GM19351 (cell line): ENCODE measurements at regions not wholly inside any gene's neighbourhood (a gene's known extent, or its start where the extent isn't known, plus 50 kb on each side); places are given as distances from the start of the nearest gene placed in this dataset.

Source experiments
- ATAC-seq: cut with Tn5 transposase; IDR thresholded peaks from one replicate; pipeline ENCODE4 v1.9.1; 2021; ENCODE audit warnings: mild to moderate bottlenecking, moderate library complexity; ENCODE audit not compliant: unreplicated experiment

DNA sequence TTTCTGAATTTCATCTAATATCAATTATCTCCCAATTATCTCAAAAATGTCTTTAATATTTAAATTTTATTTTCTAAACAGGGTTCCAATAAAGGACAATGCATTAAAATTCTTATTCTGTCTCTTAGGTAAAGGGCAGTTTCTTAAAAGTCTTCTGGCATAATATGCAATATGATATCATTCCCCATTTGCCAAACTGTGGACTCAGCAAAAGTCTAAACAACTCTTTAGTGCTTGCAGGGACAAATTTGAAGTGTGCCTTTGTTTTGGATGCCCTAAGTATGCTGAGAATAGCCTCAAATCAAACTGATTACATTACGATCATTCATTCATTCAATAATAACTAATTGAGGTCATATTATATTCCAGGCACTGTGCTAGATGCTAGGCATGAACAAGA is 281.0 kb upstream of the KIRREL3 start:
- ATAC-seq: no peak

DNA sequence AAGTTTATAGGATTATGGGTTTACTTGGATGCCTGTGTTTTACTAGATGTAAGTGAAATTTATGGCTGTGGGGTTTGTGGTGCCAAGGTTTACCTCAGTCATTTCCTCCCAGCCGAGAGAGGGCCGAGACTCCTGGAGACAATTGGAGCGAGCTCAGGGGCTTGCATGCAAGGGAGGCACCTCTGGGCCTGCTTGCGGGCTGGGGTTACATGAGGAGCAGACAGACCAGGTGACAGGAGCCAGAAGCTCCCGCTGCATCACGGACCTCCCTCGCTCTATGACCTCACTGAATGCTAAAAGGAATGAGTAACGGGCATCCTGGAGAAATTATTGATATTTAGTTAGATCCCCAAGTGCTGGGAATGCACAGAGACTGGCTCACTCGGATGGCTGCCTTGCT is 275.2 kb upstream of the KIRREL3 start:
- ATAC-seq: no peak

DNA sequence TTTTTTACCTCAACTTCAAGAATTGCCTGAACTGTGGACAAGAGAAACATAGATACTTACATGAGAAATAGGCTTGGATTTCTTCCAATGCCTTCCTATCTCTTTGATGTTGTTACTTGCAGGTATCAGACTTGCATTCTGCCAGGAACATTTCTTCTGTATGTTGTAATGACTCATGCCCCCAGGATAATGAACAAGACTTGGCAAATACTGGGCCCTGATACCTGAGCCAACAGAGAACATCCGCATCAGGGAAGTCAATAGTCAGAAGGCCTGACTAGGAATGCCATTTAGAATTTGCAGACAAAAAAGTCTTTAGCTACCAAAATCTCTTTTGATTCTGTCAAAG is 273.7 kb upstream of the KIRREL3 start:
- no peak for ATAC-seq

DNA sequence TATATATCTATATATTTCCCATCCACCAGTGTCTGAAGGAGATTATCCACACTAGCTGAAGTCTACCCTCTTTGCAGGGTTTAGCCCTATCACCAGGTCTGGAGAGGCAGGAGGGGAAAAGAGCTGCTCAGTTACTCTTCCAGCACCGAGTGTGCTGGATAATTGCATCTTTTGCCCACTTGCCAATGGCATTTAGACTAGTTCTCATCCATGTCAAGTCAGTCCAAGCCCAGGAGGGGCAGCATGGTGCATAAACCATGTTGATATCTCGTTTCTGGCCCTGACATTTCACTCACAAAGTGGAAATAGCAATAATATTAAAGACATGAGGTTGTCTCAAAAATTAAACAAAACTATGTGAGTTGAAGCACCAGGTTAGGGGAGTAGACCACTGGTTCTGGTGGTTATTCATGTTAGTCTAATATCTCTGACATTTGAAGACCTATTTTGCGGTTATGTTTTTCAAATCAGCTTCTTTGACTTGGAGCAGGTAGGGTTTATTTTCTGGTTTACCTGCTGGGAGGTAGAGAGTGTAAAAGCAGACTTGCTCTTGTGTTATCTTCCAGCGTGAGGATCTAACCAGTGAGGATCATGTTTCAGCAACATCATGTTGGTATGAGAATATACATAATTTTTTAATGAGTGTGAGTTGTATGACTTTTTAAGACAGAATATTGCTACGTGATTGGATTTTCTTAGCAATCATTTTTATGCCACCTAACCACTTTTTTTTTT is 273.2 kb upstream of the KIRREL3 start:
- no peak for ATAC-seq

DNA sequence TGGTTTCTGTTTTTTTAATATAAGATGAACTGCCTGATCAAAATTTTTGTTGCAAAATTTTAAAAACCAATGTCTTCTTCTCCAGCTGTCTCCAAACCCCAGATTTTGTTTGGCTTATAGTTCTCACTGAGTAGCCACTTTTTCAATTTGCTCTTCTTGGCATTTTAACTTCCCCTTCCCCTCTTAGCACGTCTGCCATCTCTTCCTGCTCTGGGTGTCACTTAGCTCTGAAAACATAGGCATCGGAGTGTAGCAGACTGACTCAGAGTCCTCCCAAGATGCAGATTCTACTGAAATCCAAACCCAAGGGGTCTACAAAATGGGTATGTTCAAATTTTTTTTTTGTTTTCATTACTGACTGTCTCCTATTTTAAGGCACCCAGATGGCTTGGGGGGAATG is 270.3 kb upstream of the KIRREL3 start:
- no peak for ATAC-seq

DNA sequence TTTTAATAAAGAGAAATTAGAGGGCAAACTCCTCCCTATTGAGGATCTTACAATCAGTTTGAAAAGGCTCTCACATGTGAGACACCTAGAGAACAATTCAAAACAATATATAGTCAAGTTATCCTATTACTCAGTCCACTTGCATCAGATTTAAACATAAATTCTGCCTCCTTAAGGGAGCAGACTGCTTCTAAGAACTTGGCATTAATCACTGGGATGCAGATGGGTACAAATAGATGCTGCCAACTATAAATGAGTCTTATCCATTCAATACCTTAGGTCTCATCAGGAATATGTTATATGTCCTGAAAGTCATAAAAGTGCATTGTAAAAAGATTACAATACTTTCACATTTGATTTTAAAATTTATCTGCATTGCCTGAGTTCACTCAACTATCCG is 269.3 kb upstream of the KIRREL3 start:
- ATAC-seq: no peak

DNA sequence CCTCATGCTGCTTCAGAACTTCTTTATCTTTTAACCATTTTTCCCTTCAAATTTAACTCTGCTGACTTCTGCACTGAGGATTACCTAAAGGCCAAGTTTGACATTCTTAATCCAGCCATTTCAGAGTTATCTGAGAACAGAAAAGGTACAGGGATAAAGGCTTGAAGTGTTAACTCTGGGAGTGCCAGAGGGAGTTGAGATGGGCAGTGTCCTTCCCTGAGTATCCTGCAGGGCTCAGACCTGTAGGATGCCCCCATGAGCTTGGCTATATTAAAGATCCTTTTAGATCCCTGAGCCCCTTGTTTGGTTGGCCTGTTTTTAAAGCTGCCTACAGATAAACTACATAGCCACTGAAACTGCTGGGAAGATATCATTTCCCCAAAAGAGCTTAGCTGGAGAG is 268.4 kb upstream of the KIRREL3 start:
- ATAC-seq: no peak

DNA sequence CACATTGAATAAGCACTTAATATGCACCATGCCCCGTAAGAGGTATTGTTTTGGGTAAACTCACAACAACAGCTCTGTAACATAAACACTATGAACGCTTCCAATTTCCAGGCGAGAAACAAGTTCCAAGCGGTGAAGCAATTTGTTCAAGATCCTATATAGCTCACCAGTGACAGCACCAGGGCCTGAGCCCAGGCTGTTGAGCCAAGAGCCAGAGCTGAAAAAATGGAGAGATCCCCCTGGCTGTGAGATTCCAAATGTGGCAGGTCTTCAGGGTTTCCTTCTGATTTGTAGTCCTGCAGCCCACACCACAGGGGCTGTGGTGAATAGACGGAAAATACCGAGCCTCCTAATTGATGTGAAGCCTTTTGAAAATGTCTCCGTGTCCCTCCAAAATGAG is 268.0 kb upstream of the KIRREL3 start:
- no peak for ATAC-seq

DNA sequence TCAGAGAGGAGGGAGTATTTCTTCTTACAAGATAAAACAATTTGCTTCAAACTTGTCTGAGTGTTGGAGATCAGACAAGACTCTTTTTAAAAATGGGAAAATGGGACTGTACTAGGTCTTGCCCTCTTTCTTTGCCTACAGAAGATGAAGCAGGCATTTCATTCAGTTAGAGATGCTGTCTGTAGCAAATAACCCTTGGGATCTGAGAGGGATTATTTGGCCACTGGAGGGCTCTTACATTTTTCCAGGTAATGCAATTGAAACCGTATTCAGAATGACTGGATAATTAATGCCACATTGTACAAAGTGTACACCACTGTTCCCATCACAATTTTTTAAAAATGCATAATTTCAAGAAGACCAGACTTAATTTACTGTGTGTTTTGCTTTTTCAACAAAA is 258.5 kb upstream of the KIRREL3 start:
- no peak for ATAC-seq

DNA sequence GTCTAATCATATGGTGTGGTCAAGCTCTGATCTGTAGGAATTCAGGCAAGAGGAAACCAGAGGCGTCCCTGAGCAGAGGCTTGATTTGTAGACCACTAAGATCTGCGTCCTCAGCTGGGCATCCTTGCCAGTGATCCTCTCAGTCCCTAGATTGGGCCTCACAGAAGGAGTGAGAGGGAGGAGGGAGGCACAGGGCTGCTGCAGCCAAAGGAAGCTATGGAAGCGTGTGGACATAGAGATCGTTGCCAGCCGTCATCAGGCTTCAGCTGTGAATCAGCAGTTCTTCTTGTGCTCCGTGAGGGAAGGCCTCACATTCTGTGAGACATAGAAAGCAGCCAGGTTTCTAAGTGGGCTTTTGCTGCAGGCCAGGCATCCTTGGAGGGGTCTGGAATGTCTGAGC is 254.6 kb upstream of the KIRREL3 start:
- no peak for ATAC-seq

DNA sequence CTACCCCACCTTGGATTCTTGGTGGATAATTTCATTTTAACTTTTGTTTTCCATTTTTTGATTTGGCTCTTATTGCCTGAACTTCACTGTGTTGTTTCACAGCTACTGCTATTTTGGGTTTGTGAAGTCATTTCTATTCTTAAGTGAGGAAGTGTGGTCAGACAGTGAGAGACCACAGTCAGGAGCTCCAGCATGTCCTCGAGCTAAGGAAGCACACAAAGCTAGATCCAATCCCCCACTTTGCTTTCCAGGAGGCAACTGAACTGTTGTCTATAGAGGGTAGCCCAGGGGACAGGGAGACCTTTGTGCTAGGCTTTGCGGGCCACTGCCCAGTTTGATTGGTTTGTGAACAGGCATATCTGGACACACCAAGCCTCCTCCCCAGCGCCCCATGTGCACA is 251.8 kb upstream of the KIRREL3 start:
- ATAC-seq: peak; percentile 86

DNA sequence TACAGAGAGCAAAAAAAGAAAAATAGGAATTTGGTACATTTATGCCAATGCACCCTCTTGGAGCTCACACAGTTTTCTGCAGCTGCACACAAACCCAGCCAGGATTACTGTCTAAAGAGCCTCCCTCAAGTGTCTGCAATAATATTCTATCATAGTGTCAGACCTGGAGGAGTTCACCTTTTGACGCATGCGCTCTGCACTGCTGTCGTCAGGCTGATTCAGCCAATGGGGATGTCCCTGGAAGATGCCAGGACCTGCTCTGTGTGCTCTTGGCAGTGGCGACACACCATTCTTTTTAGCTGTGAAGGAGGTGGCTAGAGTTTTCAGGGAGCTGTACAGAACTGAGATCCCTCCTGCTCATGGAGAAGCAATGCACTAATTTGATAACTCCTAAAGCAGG is 249.0 kb upstream of the KIRREL3 start:
- no peak for ATAC-seq

DNA sequence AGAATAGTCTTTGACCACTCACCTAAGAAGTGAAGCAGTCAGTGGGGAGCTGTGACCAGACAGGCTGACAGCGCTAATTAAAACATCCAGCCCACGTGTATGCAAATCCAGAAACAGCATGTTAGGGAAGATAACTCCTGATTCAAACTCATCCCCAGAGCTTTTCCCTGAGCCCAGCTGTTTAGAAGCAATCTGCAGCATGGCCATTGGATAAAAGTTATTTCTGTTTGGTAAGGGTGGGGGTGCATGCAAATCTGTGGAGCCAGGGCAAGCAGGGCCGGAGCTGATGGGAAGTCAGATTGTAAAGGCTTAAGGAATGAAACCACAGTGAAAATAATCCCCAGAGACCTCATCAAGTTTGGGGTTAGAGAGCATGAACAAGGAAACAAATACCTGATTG is 247.9 kb upstream of the KIRREL3 start:
- no peak for ATAC-seq

DNA sequence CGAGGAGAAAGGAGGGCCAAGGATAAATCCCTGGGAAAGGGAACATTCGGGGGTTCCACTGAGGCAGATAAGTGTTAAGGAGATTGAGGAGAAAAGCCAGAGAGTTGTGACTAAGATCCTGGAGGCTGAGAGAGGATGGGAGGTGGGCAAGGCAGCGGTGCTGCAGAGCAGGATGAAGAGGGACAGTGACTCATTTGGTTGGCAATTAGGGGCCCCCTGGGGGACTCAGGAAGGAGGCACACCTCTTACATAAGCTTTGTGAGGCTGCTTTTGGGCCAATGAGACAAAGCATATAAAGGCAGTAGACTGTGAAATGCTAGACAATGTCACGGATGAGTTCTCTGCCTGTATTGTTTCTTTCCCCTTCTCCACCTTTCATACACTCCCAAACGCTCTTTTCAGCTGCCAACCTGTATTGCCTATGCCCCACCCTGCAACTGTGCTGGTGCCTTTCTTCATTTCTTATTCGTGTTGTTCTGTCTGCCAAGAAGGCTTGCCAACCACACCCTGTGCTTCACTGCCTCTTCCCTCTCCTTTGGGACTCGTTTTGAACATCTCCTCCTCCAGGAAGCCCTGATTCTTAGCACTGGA is 246.8 kb upstream of the KIRREL3 start:
- ATAC-seq: no peak

DNA sequence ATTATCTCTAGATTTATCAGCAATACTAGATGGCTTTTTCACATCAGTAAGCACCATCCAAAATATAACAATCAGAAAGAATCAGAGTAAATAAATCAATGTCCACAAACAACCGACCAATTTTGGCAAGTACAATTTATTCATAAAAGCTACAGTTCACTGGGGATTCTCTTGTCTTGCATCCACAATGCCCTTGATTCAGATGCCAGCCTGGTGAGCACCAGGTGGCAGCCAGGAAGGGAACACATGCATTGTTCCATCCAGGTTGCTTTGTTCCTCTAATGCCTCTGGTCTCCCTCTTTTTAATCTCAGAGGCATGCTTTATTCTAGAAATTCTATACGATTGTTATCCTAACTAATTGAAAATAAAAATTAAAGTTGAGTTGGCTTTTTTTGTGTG is 242.1 kb upstream of the KIRREL3 start:
- no peak for ATAC-seq

DNA sequence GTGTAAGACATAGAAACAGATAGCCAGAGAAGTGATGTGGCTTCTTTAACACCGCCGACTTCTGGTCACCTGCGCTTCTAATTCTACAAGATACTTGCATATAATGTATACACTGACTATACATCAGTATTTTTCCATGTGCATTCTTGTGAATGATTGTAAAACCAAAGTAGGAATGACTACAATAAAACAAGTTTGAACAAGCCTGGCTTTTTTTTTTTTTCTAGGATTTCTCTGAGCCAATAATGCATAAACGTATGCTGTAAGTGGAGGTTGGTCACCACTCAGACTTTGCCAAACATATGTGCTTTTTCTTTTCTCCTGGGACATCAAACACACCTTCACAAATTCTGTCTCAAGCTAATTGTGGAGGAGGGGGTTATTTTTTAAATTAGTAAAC is 237.8 kb upstream of the KIRREL3 start:
- ATAC-seq: no peak

DNA sequence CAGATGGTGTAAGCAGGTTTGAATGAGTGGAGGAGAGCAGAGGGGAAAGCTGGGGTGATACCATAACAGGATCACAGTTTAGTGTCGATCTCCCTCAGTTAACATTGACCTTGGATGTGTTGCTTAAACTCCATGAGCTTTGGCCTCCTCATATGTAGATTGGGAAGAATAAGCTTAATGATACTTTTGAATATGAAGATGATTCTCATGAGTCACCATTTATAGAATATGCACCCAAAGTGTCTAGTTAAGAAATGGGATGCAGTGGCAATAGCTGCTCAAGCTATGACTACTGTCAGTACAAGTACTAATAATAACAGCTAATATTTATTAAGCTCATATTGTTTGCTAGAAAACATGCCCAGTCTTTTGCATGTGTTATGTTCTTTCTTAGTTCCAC is 236.2 kb upstream of the KIRREL3 start:
- no peak for ATAC-seq

DNA sequence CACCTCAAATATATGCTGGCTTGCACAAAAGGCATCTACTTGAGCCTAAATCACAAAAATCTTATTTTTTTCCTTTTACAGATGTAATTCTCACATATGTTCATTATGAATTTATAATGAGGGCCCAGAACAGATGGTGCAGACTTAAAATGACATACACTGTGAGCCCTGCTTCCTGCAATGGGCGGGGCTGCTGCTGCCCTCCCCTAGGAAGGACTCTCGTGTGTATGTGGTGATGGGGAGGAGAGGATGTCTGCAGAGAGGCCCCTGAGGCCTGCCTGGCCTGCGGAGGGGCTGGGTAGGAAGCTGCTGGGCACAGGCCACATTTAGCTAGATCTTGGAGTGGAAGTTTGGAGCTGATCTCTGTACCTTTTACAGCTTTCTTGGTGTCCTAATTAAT is 233.4 kb upstream of the KIRREL3 start:
- no peak for ATAC-seq

DNA sequence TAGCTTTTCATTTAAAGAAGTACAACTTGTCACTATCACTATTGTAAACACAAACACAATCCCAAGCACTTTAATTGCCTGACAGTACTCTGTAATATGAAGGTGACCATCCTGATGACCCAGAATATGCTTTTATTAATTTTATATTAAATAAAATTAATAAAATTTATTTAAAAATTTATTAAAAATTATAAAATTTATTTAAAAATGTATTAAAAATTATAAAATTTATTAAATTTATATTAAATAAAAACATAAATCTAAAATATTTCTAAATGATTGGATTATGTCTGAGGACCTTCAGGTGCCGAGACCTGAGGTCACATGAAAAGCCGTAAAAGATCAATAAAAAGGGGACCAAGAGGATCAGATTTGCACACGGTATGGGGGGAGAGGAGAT is 229.8 kb upstream of the KIRREL3 start:
- no peak for ATAC-seq

DNA sequence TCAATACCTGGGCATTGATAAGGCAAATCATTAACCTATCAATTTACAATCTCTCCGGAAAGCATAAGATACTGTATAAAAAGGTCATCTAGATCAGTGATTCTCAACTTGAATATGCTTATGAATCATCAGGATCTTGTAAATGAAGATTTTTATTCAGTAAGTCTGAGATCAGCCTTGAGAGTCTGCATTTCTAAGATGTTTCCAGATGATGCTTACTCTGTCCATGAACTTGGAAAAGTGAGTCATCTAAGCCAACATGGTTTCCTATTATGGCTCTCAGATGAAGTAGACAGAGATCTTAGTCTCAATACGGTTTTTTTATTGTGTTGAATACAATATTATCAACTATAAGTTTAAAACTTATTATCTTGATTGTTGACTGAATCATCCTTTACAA is 226.4 kb upstream of the KIRREL3 start:
- ATAC-seq: no peak

DNA sequence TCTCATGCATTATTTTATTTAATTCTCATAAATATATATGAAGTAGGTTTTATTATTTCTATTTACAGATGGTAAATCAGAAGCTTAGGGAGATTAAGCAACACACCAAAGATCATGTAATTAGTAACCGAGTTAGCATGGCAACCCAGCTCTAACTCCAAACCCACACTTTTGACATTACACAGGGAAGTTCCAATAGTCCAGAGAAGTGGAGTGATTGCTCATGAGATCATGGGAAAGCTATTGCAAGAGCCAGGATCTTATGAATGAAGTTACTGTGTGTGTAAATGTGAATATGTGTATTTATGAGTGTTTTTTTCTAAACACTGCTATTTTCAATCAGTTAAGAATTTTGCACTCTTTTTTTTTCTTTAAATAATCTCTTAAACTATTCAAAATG is 225.8 kb upstream of the KIRREL3 start:
- no peak for ATAC-seq

DNA sequence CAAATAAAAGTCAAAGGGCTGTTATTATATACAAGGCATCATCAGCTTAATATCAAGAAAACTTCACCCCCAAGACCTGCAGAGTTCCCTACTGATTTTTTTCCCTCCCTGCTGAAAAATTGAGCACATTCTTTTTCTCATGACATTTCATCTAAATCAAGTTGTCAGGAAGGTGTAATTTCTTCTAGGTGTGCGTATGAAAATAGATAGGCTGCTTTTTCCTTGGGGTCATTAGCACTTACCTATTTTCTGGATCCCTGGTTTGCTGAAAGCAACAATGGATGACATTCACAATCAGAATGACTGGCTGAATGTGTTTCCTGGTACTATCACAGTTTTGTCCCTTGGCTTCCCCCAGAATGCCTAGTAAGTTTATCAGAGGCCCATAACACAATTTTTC is 225.0 kb upstream of the KIRREL3 start:
- no peak for ATAC-seq

DNA sequence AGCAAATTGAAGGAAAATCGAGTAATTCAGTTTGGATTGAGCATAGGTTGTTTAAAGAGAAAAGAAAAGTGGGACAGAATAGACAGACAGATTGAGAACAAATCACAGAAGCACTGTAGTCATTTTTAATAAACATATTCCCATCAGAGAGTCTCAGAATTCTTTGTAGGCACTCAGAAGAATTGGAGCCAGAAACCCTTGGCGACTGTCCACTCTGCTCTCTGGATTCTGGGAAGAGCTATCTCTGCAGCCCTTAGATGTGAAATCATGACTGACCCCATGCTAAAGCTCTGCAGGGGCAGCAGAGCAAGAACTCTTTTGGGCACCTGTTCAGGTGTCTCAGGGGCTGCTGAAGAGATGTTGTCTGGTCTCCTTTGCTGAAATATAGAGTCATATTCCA is 223.7 kb upstream of the KIRREL3 start:
- ATAC-seq: no peak
